ENCODE measurements at regions not wholly inside any gene's neighbourhood (a gene's known extent, or its start where the extent isn't known, plus 50 kb on each side); places are given as distances from the start of the nearest gene placed in this dataset.

- no peak for TF ChIP-seq POLR2A (IDR thresholded peaks at IDR 0.05)
- TF ChIP-seq CTCF (IDR thresholded peaks at IDR 0.05 in 8 of 11, conservative IDR thresholded peaks at IDR 0.05 in 3 of 11) = no peak
- TF ChIP-seq POLR2AphosphoS5 (IDR thresholded peaks at IDR 0.05) = no peak
Observed at GRCh38 chr16:58962811-58963210, 228.7 kb upstream of the GOT2 start.
